Trophoblast cell (in vitro differentiated cells and primary cell): ENCODE measurements at regions not wholly inside any gene's neighbourhood (a gene's known extent, or its start where the extent isn't known, plus 50 kb on each side); places are given as distances from the start of the nearest gene placed in this dataset.
"Not testable (repeated sequence)": the region's sequence is repeated elsewhere in the genome, so short reads cannot be mapped to it uniquely, and the experiment has no call there.

Experiments
- DNase-seq, 2 donors: peaks; one replicate each; pipeline ENCODE4 v3.0.0-alpha.2; 2016
- H2AFZ ChIP-seq: 2 replicates; pipeline ENCODE4 v1.6.1; 2013; ENCODE audit warnings: low read length, moderate library complexity, mild to moderate bottlenecking; ENCODE audit not compliant: insufficient read depth, poor library complexity
- H2AK5ac ChIP-seq: 2 replicates; pipeline ENCODE4 v1.6.1; 2013; ENCODE audit warnings: mild to moderate bottlenecking, low read length
- H2BK120ac ChIP-seq: 2 replicates; pipeline ENCODE4 v1.6.1; 2013; ENCODE audit warnings: low read length, mild to moderate bottlenecking, moderate library complexity; ENCODE audit not compliant: insufficient read depth, poor library complexity
- H2BK12ac ChIP-seq: 2 replicates; pipeline ENCODE4 v1.6.1; 2013; ENCODE audit warnings: mild to moderate bottlenecking, low read length, moderate library complexity
- H2BK5ac ChIP-seq: 2 replicates; pipeline ENCODE4 v1.6.1; 2013; ENCODE audit warnings: low read length, low read depth, moderate library complexity, mild to moderate bottlenecking; ENCODE audit not compliant: poor library complexity
- H3K14ac ChIP-seq: 2 replicates; pipeline ENCODE4 v1.6.1; 2013; ENCODE audit warnings: mild to moderate bottlenecking, low read length
- H3K18ac ChIP-seq: 2 replicates; pipeline ENCODE4 v1.6.1; 2013; ENCODE audit warnings: mild to moderate bottlenecking, low read length
- H3K23ac ChIP-seq: 2 replicates; pipeline ENCODE4 v1.6.1; 2013; ENCODE audit warnings: low read length
- H3K27ac ChIP-seq: 2 replicates; pipeline ENCODE4 v1.5.1; 2013; ENCODE audit warnings: low read depth, mild to moderate bottlenecking, inconsistent platforms, low read length, moderate library complexity
- H3K27me3 ChIP-seq: 2 replicates; pipeline ENCODE4 v1.6.1; 2013; ENCODE audit warnings: inconsistent platforms, mild to moderate bottlenecking, low read length, moderate library complexity; ENCODE audit not compliant: insufficient read depth
- H3K36me3 ChIP-seq, 2 experiments: 1 replicate in 1 of 2; 2 replicates in 1 of 2; pipeline ENCODE4 v1.6.1; 2013; ENCODE audit warnings: low read length in 2 of 2, mild to moderate bottlenecking in 2 of 2, moderate library complexity in 1 of 2; ENCODE audit not compliant: insufficient read depth in 2 of 2, control insufficient read depth in 1 of 2
- H3K4ac ChIP-seq: 2 replicates; pipeline ENCODE4 v1.6.1; 2013; ENCODE audit warnings: low read depth, mild to moderate bottlenecking, low read length, moderate library complexity
- H3K4me1 ChIP-seq, 2 experiments: 1 replicate in 1 of 2; 2 replicates in 1 of 2; pipeline ENCODE4 v1.6.1; 2013; ENCODE audit warnings: low read length in 2 of 2, mild to moderate bottlenecking in 2 of 2, moderate library complexity in 1 of 2; ENCODE audit not compliant: insufficient read depth in 2 of 2, control insufficient read depth in 1 of 2
- H3K4me2 ChIP-seq: 2 replicates; pipeline ENCODE4 v1.6.1; 2013; ENCODE audit warnings: inconsistent platforms, mild to moderate bottlenecking, low read length, moderate library complexity
- H3K4me3 ChIP-seq: 2 replicates; pipeline ENCODE4 v1.5.1; 2013; ENCODE audit warnings: mild to moderate bottlenecking, low read depth, low read length, inconsistent platforms
- H3K79me1 ChIP-seq: one replicate; pipeline ENCODE4 v1.6.1; 2013; ENCODE audit warnings: low read length
- H3K79me2 ChIP-seq: 2 replicates; pipeline ENCODE4 v1.6.1; 2013; ENCODE audit warnings: low read length, mild to moderate bottlenecking; ENCODE audit not compliant: control insufficient read depth, insufficient read depth, poor library complexity
- H3K9ac ChIP-seq: 2 replicates; pipeline ENCODE4 v1.6.1; 2013; ENCODE audit warnings: mild to moderate bottlenecking, low read length
- H3K9me3 ChIP-seq: 2 replicates; pipeline ENCODE4 v1.6.1; 2013; ENCODE audit warnings: low read depth, mild to moderate bottlenecking, control low read depth, inconsistent platforms, low read length; ENCODE audit not compliant: insufficient read depth
- H4K12ac ChIP-seq: 2 replicates; pipeline ENCODE4 v1.6.1; 2013; ENCODE audit warnings: low read depth, mild to moderate bottlenecking, low read length, moderate library complexity
- H4K8ac ChIP-seq: 2 replicates; pipeline ENCODE4 v1.6.1; 2013; ENCODE audit warnings: low read depth, mild to moderate bottlenecking, low read length, moderate library complexity
- H4K91ac ChIP-seq: one replicate; pipeline ENCODE4 v1.6.1; 2013; ENCODE audit warnings: low read depth, mild to moderate bottlenecking, low read length, moderate library complexity
- WGBS: extraction: QIAGEN DNeasy Blood & Tissue Kit; methylation state at CpG from one replicate; pipeline ENCODE4 v1.1.7; 2013; ENCODE audit warnings: missing lambda C conversion rate; ENCODE audit not compliant: insufficient read length, insufficient coverage; ENCODE audit errors: extremely low coverage; 5-methylcytosine and 5-hydroxymethylcytosine counted together

GRCh38 chr6:121678245-121678644, 242.8 kb downstream of the GJA1 start:
- no peak overlapping the region for H2AK5ac ChIP-seq
- no peak overlapping the region for H4K8ac ChIP-seq
- H3K9me3 ChIP-seq, result no peaks in the 10 kb centered on the region
- no peaks in the 10 kb centered on the region for H3K4me1 ChIP-seq
- H3K36me3 ChIP-seq, result no peaks in the 10 kb centered on the region
- H3K4ac ChIP-seq, result no peak overlapping the region
- no peak overlapping the region for H2BK5ac ChIP-seq
- H3K4me3 ChIP-seq, result no peak overlapping the region
- H2BK120ac ChIP-seq, result no peak overlapping the region
- H3K23ac ChIP-seq, result no peak overlapping the region
- no peak overlapping the region for H3K27ac ChIP-seq
- peak in 1 of 2 donors; percentile 77 for DNase-seq
- no peak overlapping the region for H3K14ac ChIP-seq
- H3K79me2 ChIP-seq, result no peaks in the 10 kb centered on the region
- no peak overlapping the region for H3K18ac ChIP-seq
- H3K79me1 ChIP-seq, result no peaks in the 10 kb centered on the region
- no peak overlapping the region for H3K9ac ChIP-seq
- H4K91ac ChIP-seq, result no peak overlapping the region
- H2BK12ac ChIP-seq, result no peak overlapping the region
- H4K12ac ChIP-seq, result no peak overlapping the region
- no CpG with 5 or more reads among the region's 1 CpG for WGBS
- H3K4me2 ChIP-seq, result no peak overlapping the region
- H3K27me3 ChIP-seq, result no peaks in the 10 kb centered on the region
- H2AFZ ChIP-seq, result no peak overlapping the region

- no peak overlapping the region for H4K91ac ChIP-seq
- H3K79me2 ChIP-seq, result no peaks in the 10 kb centered on the region
- H2AK5ac ChIP-seq, result no peak overlapping the region
- H3K9me3 ChIP-seq, result no peaks in the 10 kb centered on the region
- no peaks in the 10 kb centered on the region for H3K27me3 ChIP-seq
- no peak overlapping the region for H3K18ac ChIP-seq
- no peak overlapping the region for H2BK12ac ChIP-seq
- no peaks in the 10 kb centered on the region for H3K79me1 ChIP-seq
- no peak overlapping the region for H4K8ac ChIP-seq
- no peaks in the 10 kb centered on the region for H3K4me1 ChIP-seq
- no peak overlapping the region for H3K14ac ChIP-seq
- no peak overlapping the region for H3K9ac ChIP-seq
- H2BK5ac ChIP-seq, result no peak overlapping the region
- no peak overlapping the region for H3K4ac ChIP-seq
- H2AFZ ChIP-seq, result no peak overlapping the region
- no CpG with 5 or more reads among the region's 9 CpGs for WGBS
- no peak overlapping the region for H2BK120ac ChIP-seq
- H3K23ac ChIP-seq, result no peak overlapping the region
- no peak overlapping the region for H3K4me3 ChIP-seq
- no peak overlapping the region for H4K12ac ChIP-seq
- no peak overlapping the region for H3K4me2 ChIP-seq
- H3K27ac ChIP-seq, result no peak overlapping the region
- H3K36me3 ChIP-seq, result no peaks in the 10 kb centered on the region
- no peak for DNase-seq
Observed at GRCh38 chr6:121680058-121680457, 244.6 kb downstream of the GJA1 start.

GRCh38 chr6:121682666-121683065, 247.2 kb downstream of the GJA1 start:
- WGBS, result no CpG with 5 or more reads among the region's 25 CpGs
- Histone ChIP-seq H3K79me1 (no peaks in the 10 kb centered on the region), H3K27ac (no peak overlapping the region)

GRCh38 chr6:121685806-121686205, 250.4 kb downstream of the GJA1 start:
- not testable (repeated sequence) for H3K27ac ChIP-seq, H3K4me1 ChIP-seq, H3K23ac ChIP-seq, H3K36me3 ChIP-seq, H3K14ac ChIP-seq, H3K4ac ChIP-seq, H4K12ac ChIP-seq, H2BK5ac ChIP-seq, H2BK12ac ChIP-seq, H3K27me3 ChIP-seq, H3K79me1 ChIP-seq, H3K18ac ChIP-seq, H2AFZ ChIP-seq, H2BK120ac ChIP-seq, H4K8ac ChIP-seq, H3K4me2 ChIP-seq, H4K91ac ChIP-seq, H3K9me3 ChIP-seq, H2AK5ac ChIP-seq, H3K9ac ChIP-seq, H3K4me3 ChIP-seq, H3K79me2 ChIP-seq
- no CpG with 5 or more reads among the region's 10 CpGs for WGBS
- DNase-seq, result peak; percentile 40 to 68

More at GRCh38 chr6:121682666-121683065, 247.2 kb downstream of the GJA1 start:
- Histone ChIP-seq H3K9ac (no peak overlapping the region), H3K14ac (no peak overlapping the region), H3K4ac (no peak overlapping the region), H2AFZ (no peak overlapping the region), H3K4me3 (no peak overlapping the region), H3K18ac (no peak overlapping the region), H3K27me3 (no peaks in the 10 kb centered on the region), H2BK5ac (no peak overlapping the region), H3K79me2 (no peaks in the 10 kb centered on the region), H3K4me1 (no peaks in the 10 kb centered on the region), H2BK12ac (no peak overlapping the region), H4K91ac (no peak overlapping the region), H4K12ac (no peak overlapping the region), H2AK5ac (no peak overlapping the region), H3K4me2 (no peak overlapping the region), H2BK120ac (no peak overlapping the region), H3K23ac (no peak overlapping the region), H3K36me3 (no peaks in the 10 kb centered on the region), H4K8ac (no peak overlapping the region), H3K9me3 (no peaks in the 10 kb centered on the region)
- no peak for DNase-seq
